Thyroid gland (tissue), 4 donors: ENCODE measurements at regions not wholly inside any gene's neighbourhood (a gene's known extent, or its start where the extent isn't known, plus 50 kb on each side); places are given as distances from the start of the nearest gene placed in this dataset.

Source experiments
- POLR2A ChIP-seq, 2 donors: fragments of 450-650 bp; IDR thresholded peaks; one replicate each; pipeline ENCODE4 v1.6.1; 2017; ENCODE audit warnings: antibody characterized with exemption in 2 of 2, mild to moderate bottlenecking in 2 of 2, moderate library complexity in 1 of 2
- TF ChIP-seq, protein P1 (sequence below), 6 experiments: fragments of 200-600 bp in 3 of 6; fragments of 450-650 bp in 3 of 6; sonication (generic) in 3 of 6; IDR thresholded peaks; one replicate each; pipeline ENCODE4 v1.5.1; 2016 to 2019; ENCODE audit warnings: antibody characterized with exemption in 6 of 6, mild to moderate bottlenecking in 2 of 6, inconsistent platforms in 1 of 6, moderate library complexity in 1 of 6

GRCh38 chr10:117462816-117463544, 79.6 kb upstream of the EMX2 start:
- TF ChIP-seq, protein P1, sequence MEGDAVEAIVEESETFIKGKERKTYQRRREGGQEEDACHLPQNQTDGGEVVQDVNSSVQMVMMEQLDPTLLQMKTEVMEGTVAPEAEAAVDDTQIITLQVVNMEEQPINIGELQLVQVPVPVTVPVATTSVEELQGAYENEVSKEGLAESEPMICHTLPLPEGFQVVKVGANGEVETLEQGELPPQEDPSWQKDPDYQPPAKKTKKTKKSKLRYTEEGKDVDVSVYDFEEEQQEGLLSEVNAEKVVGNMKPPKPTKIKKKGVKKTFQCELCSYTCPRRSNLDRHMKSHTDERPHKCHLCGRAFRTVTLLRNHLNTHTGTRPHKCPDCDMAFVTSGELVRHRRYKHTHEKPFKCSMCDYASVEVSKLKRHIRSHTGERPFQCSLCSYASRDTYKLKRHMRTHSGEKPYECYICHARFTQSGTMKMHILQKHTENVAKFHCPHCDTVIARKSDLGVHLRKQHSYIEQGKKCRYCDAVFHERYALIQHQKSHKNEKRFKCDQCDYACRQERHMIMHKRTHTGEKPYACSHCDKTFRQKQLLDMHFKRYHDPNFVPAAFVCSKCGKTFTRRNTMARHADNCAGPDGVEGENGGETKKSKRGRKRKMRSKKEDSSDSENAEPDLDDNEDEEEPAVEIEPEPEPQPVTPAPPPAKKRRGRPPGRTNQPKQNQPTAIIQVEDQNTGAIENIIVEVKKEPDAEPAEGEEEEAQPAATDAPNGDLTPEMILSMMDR (IDR thresholded peaks at IDR 0.05) = no peak
- no peak for TF ChIP-seq POLR2A (IDR thresholded peaks at IDR 0.05)
